Keratinocyte (primary cell): ENCODE measurements at regions not wholly inside any gene's neighbourhood (a gene's known extent, or its start where the extent isn't known, plus 50 kb on each side); places are given as distances from the start of the nearest gene placed in this dataset.

Source experiments
- DNase-seq: peaks from one replicate; pipeline ENCODE4 v3.0.0-alpha.2; 2011; ENCODE audit warnings: low read depth, missing footprints, low spot score
- FAIRE-seq: peaks from 2 replicates; lab custom pipeline; 2011; peaks lifted over from hg19 to GRCh38; lab: Jason Lieb, UNC
- H2AFZ ChIP-seq: 2 replicates; pipeline ENCODE4 v1.6.0; 2012; ENCODE audit warnings: low read length, control low read depth, inconsistent platforms; ENCODE audit not compliant: control insufficient read depth
- H3K27ac ChIP-seq: 2 replicates; pipeline ENCODE4 v1.5.1; 2011; ENCODE audit warnings: low read length; ENCODE audit not compliant: control insufficient read depth, insufficient read depth
- H3K27me3 ChIP-seq: 3 replicates; pipeline ENCODE4 v1.6.0; 2011; ENCODE audit warnings: low read length; ENCODE audit not compliant: control insufficient read depth, insufficient read depth; ENCODE audit errors: extremely low read depth
- H3K36me3 ChIP-seq, 2 experiments: 2 replicates in 1 of 2; 3 replicates in 1 of 2; pipeline ENCODE4 v1.5.1; 2011; ENCODE audit warnings: low read length in 2 of 2, mild to moderate bottlenecking in 1 of 2; ENCODE audit not compliant: control insufficient read depth in 2 of 2, insufficient read depth in 2 of 2; ENCODE audit errors: extremely low read depth in 1 of 2
- H3K4me1 ChIP-seq: 3 replicates; pipeline ENCODE4 v1.5.1; 2011; ENCODE audit warnings: low read length; ENCODE audit not compliant: control insufficient read depth, insufficient read depth; ENCODE audit errors: extremely low read depth
- H3K4me2 ChIP-seq: 3 replicates; pipeline ENCODE4 v1.6.0; 2011; ENCODE audit warnings: low read depth, low read length; ENCODE audit not compliant: control insufficient read depth, insufficient read depth; ENCODE audit errors: extremely low read depth
- H3K4me3 ChIP-seq, 3 experiments: fragments of 200-600 bp in 1 of 3; sonication (generic) in 1 of 3; 2 replicates in 2 of 3; 3 replicates in 1 of 3; pipeline ENCODE4 v1.5.1; 2011 to 2016; ENCODE audit warnings: low read length in 3 of 3, mild to moderate bottlenecking in 3 of 3, control low read depth in 2 of 3, inconsistent platforms in 1 of 3, low read depth in 1 of 3, mixed read lengths in 1 of 3, mixed run types in 1 of 3, moderate library complexity in 1 of 3; ENCODE audit not compliant: control insufficient read depth in 2 of 3, insufficient read depth in 2 of 3; ENCODE audit errors: extremely low read depth in 1 of 3
- H3K79me2 ChIP-seq: 2 replicates; pipeline ENCODE4 v1.6.0; 2012; ENCODE audit warnings: low read length; ENCODE audit not compliant: control insufficient read depth, insufficient read depth
- H3K9ac ChIP-seq: 3 replicates; pipeline ENCODE4 v1.6.0; 2011; ENCODE audit warnings: low read length; ENCODE audit not compliant: control insufficient read depth, insufficient read depth; ENCODE audit errors: extremely low read depth
- H3K9me1 ChIP-seq: 3 replicates; pipeline ENCODE4 v1.6.0; 2011; ENCODE audit warnings: low read length; ENCODE audit not compliant: control insufficient read depth, insufficient read depth; ENCODE audit errors: extremely low read depth
- H3K9me3 ChIP-seq: 2 replicates; pipeline ENCODE4 v1.5.1; 2012; ENCODE audit warnings: low read depth, low read length; ENCODE audit not compliant: control insufficient read depth
- H4K20me1 ChIP-seq: 3 replicates; pipeline ENCODE4 v1.6.0; 2011; ENCODE audit warnings: low read length; ENCODE audit not compliant: control insufficient read depth, insufficient read depth; ENCODE audit errors: extremely low read depth
- CTCF ChIP-seq, 3 experiments: IDR thresholded peaks in 1 of 3; conservative IDR thresholded peaks in 1 of 3; optimal IDR thresholded peaks in 1 of 3; 2 replicates in 2 of 3; 3 replicates in 1 of 3; pipeline versions ENCODE3 to v1.5.1; 2011; ENCODE audit warnings: low read length in 3 of 3, mild to moderate bottlenecking in 3 of 3, moderate library complexity in 2 of 3, control low read depth in 1 of 3, inconsistent platforms in 1 of 3; ENCODE audit not compliant: insufficient read depth in 2 of 3; ENCODE audit errors: extremely low read depth in 1 of 3
- EZH2 ChIP-seq: IDR thresholded peaks from one replicate; pipeline ENCODE4 v1.6.1; 2012; ENCODE audit warnings: inconsistent platforms, mild to moderate bottlenecking, low read length, moderate library complexity
- dilution Hi-C: fragments of 300-500 bp; cut with MboI; formaldehyde crosslinking; loops from one replicate; pipeline ENCODE4 v1.7.0; 2020; ENCODE audit warnings: low sequenced_read_pairs; ENCODE audit not compliant: extremely low pct_ligation_motif_present

- H3K79me2 ChIP-seq = no peaks in the 10 kb centered on the region
- no peaks in the 10 kb centered on the region for H4K20me1 ChIP-seq
- no peaks in the 10 kb centered on the region for H3K27me3 ChIP-seq
- H3K4me2 ChIP-seq = no peak overlapping the region
- H3K27ac ChIP-seq = no peak overlapping the region
- no peaks in the 10 kb centered on the region for H3K36me3 ChIP-seq
- H3K4me1 ChIP-seq = no peaks in the 10 kb centered on the region
- DNase-seq (no peak), FAIRE-seq (no peak)
- dilution Hi-C loops = no loop called here
- peaks cover 7% of the 10 kb centered on the region for H3K9me3 ChIP-seq
- no peak overlapping the region for H3K4me3 ChIP-seq
- H3K9ac ChIP-seq = no peak overlapping the region
- H3K9me1 ChIP-seq = no peaks in the 10 kb centered on the region
- no peak overlapping the region for H2AFZ ChIP-seq
- TF ChIP-seq CTCF (optimal IDR thresholded peaks at IDR 0.05 in 1 of 3, IDR thresholded peaks at IDR 0.05 in 1 of 3, conservative IDR thresholded peaks at IDR 0.05 in 1 of 3; ENCODE audit: extremely low read depth in 1 of 3, insufficient read depth in 2 of 3, low read length in 3 of 3) (no peak), EZH2 (no peak)
Measured at GRCh38 chr7:155893176-155893575, 80.9 kb upstream of the SHH start.

- DNase-seq = no peak
Measured at GRCh38 chr7:155889636-155890511, 77.6 kb upstream of the SHH start.

More at GRCh38 chr7:155889636-155890511, 77.6 kb upstream of the SHH start:
- H3K4me3 ChIP-seq = no peak overlapping the region
- no peaks in the 10 kb centered on the region for H3K4me1 ChIP-seq
- no peaks in the 10 kb centered on the region for H3K9me1 ChIP-seq
- no peaks in the 10 kb centered on the region for H3K36me3 ChIP-seq
- no peak for FAIRE-seq
- H2AFZ ChIP-seq = no peak overlapping the region
- H3K79me2 ChIP-seq = no peaks in the 10 kb centered on the region
- no peak overlapping the region for H3K27ac ChIP-seq
- no peak for TF ChIP-seq EZH2
- no peak for TF ChIP-seq CTCF (optimal IDR thresholded peaks at IDR 0.05 in 1 of 3, IDR thresholded peaks at IDR 0.05 in 1 of 3, conservative IDR thresholded peaks at IDR 0.05 in 1 of 3; ENCODE audit: extremely low read depth in 1 of 3, insufficient read depth in 2 of 3, low read length in 3 of 3)
- H3K27me3 ChIP-seq = no peaks in the 10 kb centered on the region
- no peak overlapping the region for H3K9ac ChIP-seq
- H4K20me1 ChIP-seq = no peaks in the 10 kb centered on the region
- no peak overlapping the region for H3K4me2 ChIP-seq
- dilution Hi-C loops = no loop called here
- peaks cover 11% of the 10 kb centered on the region for H3K9me3 ChIP-seq
